Lung (tissue), 11 donors: ENCODE measurements at regions not wholly inside any gene's neighbourhood (a gene's known extent, or its start where the extent isn't known, plus 50 kb on each side); places are given as distances from the start of the nearest gene placed in this dataset.

Source experiments
- ATAC-seq: fragments of 200-7000 bp; cut with Tn5 transposase; one replicate; pipeline ENCODE4 v1.9.1; 2020; ENCODE audit warnings: moderate number of reproducible peaks; ENCODE audit not compliant: insufficient read depth, low FRiP score
- DNase-seq, 3 donors: peaks; one replicate each; pipeline ENCODE4 v3.0.0-alpha.2; 2013 to 2017
- H3K27ac ChIP-seq, 2 donors: one replicate each; pipeline ENCODE4 v1.5.1; 2013; ENCODE audit warnings: mild to moderate bottlenecking in 2 of 2, moderate library complexity in 2 of 2, control low read depth in 1 of 2, inconsistent platforms in 1 of 2, low read depth in 1 of 2, low read length in 1 of 2
- H3K27me3 ChIP-seq, 3 donors: one replicate each; pipeline ENCODE4 v1.5.1; 2013; ENCODE audit warnings: low read length in 2 of 3; ENCODE audit not compliant: control insufficient read depth in 3 of 3, insufficient read depth in 3 of 3
- H3K36me3 ChIP-seq, 4 donors: one replicate each; pipeline ENCODE4 v1.5.1; 2013; ENCODE audit warnings: low read length in 4 of 4, mild to moderate bottlenecking in 1 of 4, moderate library complexity in 1 of 4; ENCODE audit not compliant: control insufficient read depth in 4 of 4, insufficient read depth in 4 of 4
- H3K4me1 ChIP-seq, 5 donors: one replicate each; pipeline ENCODE4 v1.5.1; 2013; ENCODE audit warnings: low read length in 5 of 5, mild to moderate bottlenecking in 2 of 5, moderate library complexity in 1 of 5; ENCODE audit not compliant: control insufficient read depth in 5 of 5, insufficient read depth in 5 of 5
- H3K4me3 ChIP-seq: one replicate; pipeline ENCODE4 v1.5.1; 2013; ENCODE audit warnings: mild to moderate bottlenecking, control low read depth, moderate library complexity
- H3K9ac ChIP-seq, 2 donors: one replicate each; pipeline ENCODE4 v1.5.1; 2013; ENCODE audit warnings: low read length in 2 of 2, control low read depth in 1 of 2; ENCODE audit not compliant: insufficient read depth in 1 of 2
- H3K9me3 ChIP-seq, 4 donors: one replicate each; pipeline ENCODE4 v1.5.1; 2013; ENCODE audit warnings: low read length in 3 of 4, mild to moderate bottlenecking in 1 of 4, moderate library complexity in 1 of 4; ENCODE audit not compliant: control insufficient read depth in 4 of 4, insufficient read depth in 3 of 4
- WGBS, 2 donors: extraction: QIAGEN DNeasy Blood & Tissue Kit; methylation state at CpG; one replicate each; pipeline ENCODE4 v1.1.7; 2013; 5-methylcytosine and 5-hydroxymethylcytosine counted together
- TF ChIP-seq, protein P1 (sequence below): IDR thresholded peaks from 2 replicates; pipeline ENCODE4 v1.5.1; 2012; ENCODE audit warnings: mild to moderate bottlenecking; ENCODE audit errors: control extremely low read depth, extremely low read depth
- donor health status: control.
- donor health status: control.
- donor health status: Bipolar disorder and iron deficiency.
- donor health status: healthy.
- donor health status: DM: yes; HTN: yes; CAD: no.

DNA sequence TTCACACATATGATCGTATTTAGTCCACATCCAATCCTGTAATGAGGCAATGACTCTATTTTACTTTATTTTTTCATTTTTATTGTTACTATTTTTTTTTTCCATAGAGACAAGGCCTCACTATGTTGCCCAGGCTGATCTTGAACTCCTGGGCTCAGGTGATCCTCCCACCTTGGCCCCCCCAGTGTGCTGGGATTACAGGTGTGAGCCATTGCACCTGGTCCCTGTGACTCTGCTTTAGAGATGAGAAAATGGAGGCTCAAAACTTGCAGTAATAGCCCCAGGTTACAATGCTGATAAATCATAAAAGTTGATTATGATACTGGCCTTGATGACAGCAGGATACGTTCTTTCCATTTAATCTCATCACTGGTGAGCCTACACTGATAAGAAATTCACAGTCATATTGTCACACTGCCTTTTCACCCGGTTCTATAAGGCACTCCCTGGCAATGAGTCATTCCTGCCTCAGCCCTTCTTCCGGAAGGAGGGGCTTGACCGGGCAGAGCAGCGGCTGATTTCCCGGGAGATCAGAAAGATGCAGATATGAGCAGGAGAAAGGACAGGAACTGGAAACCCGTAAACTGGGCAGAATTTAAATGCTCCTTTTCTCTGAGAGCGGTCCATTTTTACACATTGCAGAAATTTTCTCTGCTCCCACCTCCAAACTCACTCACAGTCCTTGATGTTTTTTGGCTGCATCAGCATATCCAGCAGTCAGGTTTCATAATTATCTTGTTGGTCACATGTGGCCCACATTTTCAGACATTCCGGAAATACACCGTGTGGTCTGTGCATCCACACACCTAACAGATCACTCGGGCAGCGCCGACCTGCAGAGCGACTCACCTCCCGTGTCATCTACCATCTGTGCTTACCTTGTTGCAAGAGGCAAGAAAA, 616.4 kb downstream of the EFNB2 start:
- Histone ChIP-seq H3K9me3 (no peaks in the 10 kb centered on the region), H3K36me3 (no peaks in the 10 kb centered on the region), H3K27ac (no peak overlapping the region), H3K9ac (no peak overlapping the region), H3K4me3 (no peak overlapping the region), H3K4me1 (peaks cover 0 to 15% (median 5%) of the 10 kb centered on the region in 5 donors), H3K27me3 (no peaks in the 10 kb centered on the region)
- WGBS, 2 donors, result 79 to 87% methylated on average over 16 of the region's 16 CpGs
- DNase-seq, result no peak
- TF ChIP-seq, protein P1, sequence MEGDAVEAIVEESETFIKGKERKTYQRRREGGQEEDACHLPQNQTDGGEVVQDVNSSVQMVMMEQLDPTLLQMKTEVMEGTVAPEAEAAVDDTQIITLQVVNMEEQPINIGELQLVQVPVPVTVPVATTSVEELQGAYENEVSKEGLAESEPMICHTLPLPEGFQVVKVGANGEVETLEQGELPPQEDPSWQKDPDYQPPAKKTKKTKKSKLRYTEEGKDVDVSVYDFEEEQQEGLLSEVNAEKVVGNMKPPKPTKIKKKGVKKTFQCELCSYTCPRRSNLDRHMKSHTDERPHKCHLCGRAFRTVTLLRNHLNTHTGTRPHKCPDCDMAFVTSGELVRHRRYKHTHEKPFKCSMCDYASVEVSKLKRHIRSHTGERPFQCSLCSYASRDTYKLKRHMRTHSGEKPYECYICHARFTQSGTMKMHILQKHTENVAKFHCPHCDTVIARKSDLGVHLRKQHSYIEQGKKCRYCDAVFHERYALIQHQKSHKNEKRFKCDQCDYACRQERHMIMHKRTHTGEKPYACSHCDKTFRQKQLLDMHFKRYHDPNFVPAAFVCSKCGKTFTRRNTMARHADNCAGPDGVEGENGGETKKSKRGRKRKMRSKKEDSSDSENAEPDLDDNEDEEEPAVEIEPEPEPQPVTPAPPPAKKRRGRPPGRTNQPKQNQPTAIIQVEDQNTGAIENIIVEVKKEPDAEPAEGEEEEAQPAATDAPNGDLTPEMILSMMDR, result no peak
- no peak for ATAC-seq

DNA sequence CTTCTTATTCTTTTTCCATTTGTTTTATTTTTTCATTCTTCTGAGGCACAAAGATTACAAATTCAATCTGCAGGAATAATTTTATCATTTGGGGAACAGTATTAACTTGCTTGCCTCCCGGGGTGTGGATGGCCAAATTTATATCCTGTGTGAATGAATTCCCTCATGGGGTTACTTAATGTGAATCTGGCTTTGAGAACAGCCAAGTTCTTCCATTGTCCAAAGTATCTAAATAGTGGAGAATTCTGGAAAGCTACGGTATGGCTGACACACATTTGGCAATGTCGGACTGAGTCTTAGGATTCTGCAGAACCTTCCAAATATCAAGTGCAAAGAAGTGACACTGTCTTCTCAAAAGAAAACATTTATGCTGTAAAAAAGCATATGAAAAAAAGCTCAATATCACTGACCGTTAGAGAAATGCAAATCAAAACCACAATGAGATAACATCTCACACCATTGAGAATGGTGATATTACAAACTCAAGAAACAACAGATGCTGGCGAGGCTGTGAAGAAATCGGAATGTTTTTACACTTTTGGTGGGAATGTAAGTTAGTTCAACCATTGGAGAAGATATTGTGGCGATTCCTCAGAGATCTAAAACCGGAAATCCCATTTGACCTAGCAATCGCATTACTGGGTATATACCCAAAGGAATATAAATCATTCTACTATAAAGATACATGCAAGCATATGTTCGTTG, 620.2 kb downstream of the EFNB2 start:
- H3K9me3 ChIP-seq, result no peaks in the 10 kb centered on the region
- peaks cover 0 to 16% (median 5%) of the 10 kb centered on the region in 5 donors for H3K4me1 ChIP-seq
- no peak for ATAC-seq
- H3K9ac ChIP-seq, result peak overlapping the region in 1 of 2 donors; percentile 51
- no peak overlapping the region for H3K27ac ChIP-seq
- no peaks in the 10 kb centered on the region for H3K36me3 ChIP-seq
- H3K27me3 ChIP-seq, result no peaks in the 10 kb centered on the region
- peak in 1 of 3 donors; percentile 46 for DNase-seq
- WGBS, 2 donors, result 75 to 85% methylated on average over 10 of the region's 10 CpGs
- TF ChIP-seq, protein P1, result no peak
- H3K4me3 ChIP-seq, result no peak overlapping the region

DNA sequence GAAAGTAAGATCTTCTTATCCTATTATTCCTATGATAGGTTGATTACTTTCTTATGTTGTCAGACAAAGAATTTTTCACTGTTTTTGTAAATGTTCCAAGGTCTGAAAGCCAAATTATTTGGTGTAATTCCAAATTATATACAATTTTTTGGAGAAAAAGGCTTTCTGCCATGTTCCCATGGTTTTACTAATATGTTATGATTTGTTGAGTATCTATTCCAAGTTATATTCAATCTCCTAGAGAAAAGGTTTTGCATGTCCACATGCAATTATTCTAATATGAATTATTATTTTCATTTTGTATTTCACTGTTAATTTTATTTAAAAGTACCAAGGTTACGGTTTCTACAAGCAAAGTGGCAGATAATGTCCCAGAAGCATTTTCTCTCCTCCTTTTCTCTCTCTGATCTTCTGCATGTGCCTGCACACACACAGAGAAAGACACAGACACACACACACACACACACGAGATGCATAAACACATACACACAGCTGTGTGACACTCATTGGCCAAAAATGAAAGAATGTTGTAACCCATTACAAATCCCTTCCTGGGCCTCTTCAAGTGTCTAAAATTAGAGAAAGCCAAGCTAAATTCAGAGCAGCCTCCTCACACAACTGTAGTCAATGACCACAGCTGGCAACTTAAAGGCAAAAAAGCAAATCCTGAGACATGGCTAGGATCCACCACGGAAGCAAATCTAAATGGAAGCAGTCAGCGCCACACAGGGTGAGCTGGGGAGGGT, 621.0 kb downstream of the EFNB2 start:
- no peaks in the 10 kb centered on the region for H3K9me3 ChIP-seq
- ATAC-seq (no peak), DNase-seq (peak; percentile 57 to 91 (median 88))
- 66 to 76% methylated on average over 4 of the region's 4 CpGs for WGBS, 2 donors
- no peaks in the 10 kb centered on the region for H3K27me3 ChIP-seq
- TF ChIP-seq, protein P1, result no peak
- H3K4me3 ChIP-seq, result no peak overlapping the region
- H3K4me1 ChIP-seq, result peaks cover 0 to 16% (median 5%) of the 10 kb centered on the region in 5 donors
- H3K9ac ChIP-seq, result peak overlapping the region in 1 of 2 donors; percentile 51
- H3K36me3 ChIP-seq, result no peaks in the 10 kb centered on the region
- H3K27ac ChIP-seq, result no peak overlapping the region
